Esophagus mucosa (tissue), 1 donor: ENCODE measurements at regions not wholly inside any gene's neighbourhood (a gene's known extent, or its start where the extent isn't known, plus 50 kb on each side); places are given as distances from the start of the nearest gene placed in this dataset.
A peak's percentile ranks its signal among the peaks of the same experiment; 100 is the strongest.
"Not testable (repeated sequence)": the region's sequence is repeated elsewhere in the genome, so short reads cannot be mapped to it uniquely, and the experiment has no call there.

Experiments used
- ATAC-seq: fragments of 200-7000 bp; cut with Tn5 transposase; one replicate; pipeline ENCODE4 v1.9.1; 2020
- donor health status: DM: yes; HTN: yes; CAD: no.

DNA sequence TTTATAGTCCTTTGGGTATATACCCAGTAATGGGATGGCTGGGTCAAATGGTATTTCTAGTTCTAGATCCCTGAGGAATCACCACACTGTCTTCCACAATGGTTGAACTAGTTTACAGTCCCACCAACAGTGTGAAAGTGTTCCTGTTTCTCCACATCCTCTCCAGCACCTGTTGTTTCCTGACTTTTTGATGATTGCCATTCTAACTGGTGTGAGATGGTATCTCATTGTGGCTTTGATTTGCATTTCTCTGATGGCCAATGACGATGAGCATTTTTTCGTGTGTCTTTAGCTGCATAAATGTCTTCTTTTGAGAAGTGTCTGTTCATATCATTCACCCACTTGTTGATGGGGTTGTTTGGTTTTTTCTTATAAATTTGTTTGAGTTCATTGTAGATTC lies 612.5 kb upstream of the SGCD start:
- not testable (repeated sequence) for ATAC-seq

DNA sequence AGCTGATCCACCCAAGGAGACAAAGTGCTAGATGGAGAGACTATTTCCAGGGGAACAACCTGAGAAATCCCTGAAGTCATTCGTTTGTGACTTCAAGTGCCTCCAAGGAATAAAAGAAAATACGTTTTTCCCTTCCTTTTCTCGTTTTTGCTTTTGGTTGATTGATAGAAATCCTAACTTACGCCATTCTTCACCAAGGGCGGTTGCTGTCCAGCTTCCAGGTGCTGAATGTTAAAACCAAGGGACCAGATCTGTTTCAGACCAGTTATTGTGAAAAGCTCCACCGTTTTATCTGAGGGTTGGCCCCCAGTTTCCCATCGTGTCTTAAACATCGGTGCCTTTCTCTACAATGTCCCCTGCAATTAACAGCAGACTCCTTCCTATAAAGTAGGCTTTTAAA lies 600.7 kb upstream of the SGCD start:
- ATAC-seq = no peak

DNA sequence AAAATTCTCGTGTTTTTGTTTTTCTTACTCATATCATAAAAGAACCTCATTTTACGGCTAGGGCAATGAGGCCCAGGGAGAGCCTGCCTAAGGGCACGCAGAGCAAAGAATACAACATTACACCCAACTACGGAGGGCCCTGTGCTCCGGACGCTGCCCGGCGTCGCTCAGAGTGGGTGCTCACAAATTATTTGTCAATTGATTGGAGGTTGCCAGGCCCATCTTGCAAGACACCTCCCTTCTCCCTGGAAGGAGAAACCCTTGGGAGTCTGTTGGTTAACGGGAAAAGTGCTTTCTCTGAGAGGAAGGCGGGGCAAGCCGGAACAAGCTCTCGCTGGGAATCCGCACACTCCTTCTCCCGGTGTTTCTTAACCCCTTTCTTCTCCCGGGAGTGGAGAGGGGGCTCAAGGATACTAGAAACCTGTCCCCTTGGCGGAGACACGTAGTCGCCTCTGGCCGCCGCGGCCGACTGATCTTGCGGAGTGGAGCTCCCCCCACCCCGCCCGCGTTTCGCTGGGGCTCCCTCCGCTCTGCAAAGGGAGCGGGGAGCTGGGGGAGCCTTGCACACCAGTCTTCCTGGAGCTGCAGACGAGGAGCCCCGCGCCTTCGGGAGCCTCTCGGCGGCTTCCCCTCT lies 599.3 kb upstream of the SGCD start:
- no peak for ATAC-seq

DNA sequence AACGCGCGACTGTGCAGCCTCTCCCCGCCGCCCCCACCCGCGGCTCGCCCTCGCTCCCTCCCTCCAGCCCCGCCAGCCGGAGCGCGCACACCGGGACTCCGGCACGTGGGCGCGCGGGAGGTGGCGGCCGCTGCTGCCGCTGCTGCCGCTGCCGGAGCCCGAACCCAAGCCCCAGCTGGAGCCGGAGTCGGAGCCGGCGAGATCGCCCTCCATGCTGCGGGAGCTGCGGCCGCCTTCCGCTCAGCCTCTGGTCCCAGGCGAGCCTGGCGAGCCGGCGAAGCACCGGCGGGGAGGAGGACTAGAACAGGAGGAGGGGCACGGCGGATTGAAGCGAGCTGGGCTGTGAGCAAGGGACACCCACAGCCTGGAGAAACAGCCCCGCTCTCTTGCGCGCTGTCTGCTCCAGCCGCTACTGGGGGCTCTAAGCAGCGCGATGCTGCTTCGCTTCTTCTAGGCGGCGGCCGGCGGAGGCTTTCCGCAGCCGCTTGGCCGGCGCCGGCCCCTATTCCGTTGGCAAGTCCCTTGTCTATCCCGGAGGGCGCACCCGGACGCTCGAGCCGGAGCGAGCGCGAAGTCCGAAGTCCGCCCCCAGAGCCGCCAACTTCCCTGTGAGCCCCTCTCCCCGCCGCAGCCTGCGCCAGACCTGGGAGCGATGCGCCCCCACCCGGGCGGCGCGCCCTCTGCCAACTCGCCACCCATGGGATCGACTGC lies 598.7 kb upstream of the SGCD start:
- peak; percentile 73 for ATAC-seq

DNA sequence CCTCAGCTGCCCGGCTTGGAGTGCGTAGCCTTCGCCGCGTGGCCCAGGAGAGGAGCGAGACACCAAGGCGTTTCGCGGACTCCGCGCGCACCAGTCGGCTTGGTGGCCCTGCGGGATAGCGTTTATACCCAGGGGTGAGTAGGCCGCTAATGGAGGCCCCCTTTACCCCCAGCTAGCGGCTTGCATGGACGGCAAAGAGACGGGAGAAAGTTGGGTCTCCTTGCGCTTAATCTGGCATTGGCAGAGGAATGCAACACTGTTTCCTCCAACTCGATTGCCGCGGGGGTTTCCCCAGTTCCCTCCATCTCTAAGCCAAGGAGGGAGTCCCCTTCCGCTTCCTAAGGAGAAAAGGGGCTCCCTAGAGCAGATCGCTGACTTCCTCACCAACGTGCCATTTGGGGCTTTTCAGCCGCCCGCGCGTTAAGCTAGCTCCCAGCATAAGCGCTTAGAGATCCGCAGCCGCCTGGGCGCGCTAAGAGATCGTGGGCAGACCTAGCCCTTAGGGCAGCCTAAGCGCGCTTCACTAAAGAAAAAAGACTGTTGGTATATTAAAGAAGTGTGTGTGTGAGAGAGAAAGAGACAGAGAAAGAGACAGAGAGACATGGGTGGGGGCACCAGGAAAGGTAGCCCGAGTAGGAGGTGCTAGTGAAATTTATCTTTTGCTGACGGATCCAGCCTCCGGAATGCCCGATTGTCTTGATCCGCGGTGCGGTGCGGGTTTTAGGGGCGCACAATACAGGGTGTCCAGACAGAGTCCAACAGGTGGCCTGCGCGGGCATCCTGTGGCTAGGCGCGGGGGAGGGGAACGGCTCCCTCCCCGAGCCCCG lies 597.9 kb upstream of the SGCD start:
- ATAC-seq = peak; percentile 31

DNA sequence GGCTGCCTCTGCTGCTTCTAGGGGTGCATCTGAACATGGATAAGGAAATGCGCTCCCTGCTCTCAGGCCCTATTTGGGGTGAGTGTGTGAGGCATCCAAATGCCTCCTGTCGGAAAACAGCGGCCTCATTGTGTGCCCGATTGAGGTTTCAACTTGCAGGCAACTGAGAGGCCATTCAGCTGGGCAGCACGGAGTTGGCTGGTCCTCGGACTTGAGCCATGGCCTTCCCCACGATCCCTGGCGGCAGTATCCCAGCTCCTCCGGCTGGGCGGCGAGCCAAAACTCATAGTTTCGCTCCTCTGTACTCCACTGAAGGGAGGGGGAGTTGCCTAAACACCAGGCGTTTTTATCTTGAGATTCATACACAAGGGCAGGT lies 597.3 kb upstream of the SGCD start:
- no peak for ATAC-seq

DNA sequence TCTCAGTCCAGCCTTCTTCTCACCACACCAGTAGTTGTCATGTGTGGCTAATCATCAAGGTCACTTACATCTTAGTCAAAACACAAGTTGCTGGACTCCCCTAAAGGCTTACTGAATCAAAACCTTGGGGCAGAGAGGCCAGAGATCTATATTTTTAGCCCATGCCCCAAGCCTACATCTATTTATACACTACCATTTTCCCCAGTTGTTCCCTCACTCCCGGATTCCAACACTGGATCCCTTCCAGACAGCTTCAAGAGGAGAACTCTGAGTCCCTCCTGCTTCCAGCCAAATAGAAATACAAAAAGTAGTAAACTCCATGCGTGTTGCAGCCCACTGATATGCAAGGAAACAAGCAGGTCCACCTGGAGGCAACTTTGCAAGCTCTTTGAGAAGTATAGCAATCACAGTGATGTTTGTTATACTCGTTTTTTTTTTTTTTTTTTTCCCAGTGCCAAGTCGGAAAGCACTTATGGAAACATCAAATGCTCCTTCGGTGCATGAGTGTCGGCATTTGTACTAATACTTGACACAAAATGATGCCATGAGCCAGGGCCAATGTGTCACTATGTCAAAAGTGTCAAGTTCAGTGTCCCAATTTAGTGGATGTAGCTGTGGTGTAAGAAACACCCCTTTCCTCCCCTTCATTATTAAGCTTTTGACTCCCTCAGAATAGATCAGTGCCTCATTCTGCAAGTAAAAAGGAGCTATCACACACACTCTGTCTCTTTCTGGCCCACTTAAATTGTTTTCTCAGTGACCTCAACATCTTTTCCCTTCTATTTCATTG lies 594.2 kb upstream of the SGCD start:
- ATAC-seq = no peak

DNA sequence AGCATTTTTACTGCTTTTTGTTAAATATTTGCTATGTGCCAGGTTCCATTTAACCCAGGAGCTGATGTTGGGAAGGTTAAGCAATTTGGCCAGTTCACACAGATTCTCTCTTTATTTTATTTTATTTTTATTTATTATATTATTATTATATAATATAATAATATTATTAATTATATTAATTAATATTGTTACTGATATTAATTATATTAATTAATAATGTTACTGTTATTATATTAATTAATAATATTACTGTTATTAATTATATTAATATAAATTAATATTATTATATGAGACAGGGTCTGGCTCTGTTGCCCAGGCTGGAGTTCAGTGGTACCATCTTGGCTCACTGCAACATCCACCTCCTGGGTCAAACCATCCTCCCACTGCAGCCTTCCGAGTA lies 593.0 kb upstream of the SGCD start:
- ATAC-seq = no peak

DNA sequence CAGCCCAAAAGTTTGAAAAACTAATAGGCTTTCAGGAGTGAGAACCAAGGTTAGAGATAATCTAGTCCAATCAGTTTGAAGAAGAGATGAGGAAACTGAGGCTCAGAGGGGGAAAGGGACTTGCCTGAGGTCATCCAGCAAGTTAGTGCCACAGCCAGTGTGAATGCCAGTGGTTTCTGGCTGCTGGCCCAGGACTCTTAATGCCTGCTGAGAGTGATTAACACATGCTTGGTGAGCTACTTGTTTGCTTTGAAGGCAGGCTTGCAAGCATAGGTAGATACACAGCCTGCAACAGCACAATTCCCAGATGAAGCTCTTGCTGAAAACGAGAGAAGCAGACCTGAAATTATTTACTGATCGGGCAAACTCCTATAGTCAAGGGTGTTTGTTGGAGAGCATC lies 591.6 kb upstream of the SGCD start:
- peak; percentile 45 for ATAC-seq

DNA sequence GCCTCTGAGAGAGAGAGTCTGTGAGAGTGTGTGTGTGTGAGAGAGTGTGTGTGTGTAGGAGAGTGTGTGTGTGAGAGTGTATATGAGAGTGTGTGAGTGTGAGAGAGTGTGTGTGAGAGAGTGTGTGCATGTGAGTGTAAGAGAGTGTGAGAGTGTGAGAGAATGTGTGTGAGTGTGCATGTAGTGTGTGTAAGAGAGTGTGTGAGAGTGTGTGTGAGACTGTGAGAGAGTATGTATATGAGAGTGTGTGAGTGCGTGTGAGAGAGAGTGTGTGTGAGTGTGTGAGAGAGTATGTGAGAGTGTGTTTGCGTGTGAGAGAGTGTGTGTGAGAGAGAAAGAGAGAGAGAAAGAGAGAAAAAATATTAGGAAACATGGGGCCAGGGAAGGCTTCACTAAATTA lies 588.3 kb upstream of the SGCD start:
- ATAC-seq = no peak

DNA sequence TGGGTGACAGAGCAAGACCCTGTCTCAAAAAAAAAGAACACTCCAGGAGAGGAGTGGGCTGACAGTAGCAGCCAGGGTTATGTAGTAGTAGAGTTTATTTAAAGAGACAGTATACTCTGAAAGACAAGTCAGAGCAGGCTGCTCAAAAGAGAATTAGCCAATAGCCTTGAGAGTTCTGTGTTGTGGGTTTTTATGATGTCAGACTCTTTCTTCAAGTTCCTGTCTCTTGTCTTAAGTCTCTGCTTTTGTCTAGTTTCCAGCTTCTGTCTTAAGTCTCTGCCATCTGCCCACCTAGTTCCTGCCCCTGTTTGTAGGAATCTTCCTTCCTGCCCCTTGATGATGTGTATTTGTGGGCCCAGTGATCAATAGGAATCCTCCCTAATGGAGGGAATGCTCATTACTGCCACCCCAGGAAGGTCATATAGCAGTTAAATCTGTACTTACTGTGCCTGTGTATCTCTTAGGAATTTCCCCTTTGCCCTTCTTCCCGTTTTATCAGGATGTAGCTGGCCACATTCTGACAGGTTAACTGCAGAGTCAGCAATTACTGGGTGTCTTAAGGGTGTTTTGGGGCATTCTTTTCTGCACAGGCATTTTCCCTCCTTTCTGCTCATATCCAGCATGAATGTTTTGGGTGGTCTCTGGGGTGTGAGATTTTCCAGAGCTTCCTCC lies 580.5 kb upstream of the SGCD start:
- no peak for ATAC-seq

DNA sequence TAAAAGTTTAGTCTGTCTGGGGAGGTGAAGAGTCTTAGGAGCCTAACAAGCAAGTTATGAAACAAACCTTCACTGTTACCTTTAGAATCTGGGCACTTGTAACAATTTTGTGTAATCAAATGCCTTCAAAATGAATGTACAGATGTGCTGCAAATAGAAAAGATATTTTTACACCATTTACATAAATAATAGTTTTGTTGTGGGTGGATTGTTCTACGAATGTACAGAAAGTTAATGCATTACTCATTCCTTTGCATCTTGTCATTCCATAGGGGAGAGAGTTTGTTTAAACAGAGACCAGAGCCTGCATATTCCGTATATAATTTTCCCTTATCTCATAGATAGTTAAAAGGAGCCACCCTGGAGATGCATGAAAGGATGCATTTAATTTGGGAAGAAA lies 576.9 kb upstream of the SGCD start:
- ATAC-seq = no peak

DNA sequence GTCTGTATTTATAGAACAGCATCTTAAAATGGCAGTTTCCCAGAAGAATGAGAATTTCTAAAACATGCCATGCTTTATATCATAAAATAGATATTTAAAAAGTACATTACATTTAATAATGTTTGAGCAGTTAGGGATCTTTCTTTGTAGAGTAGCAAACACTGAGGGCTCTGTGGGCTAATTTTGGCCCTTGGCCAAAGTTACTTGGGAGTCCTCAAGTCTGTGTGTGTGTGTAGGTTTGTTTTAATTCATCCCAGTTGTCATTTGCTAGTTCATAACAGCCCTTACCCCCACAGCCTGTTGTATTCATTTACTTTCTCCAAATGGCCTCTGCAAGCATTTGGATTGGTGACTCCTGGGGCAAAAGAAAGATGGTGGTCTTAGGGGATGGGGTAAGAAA lies 576.4 kb upstream of the SGCD start:
- no peak for ATAC-seq

DNA sequence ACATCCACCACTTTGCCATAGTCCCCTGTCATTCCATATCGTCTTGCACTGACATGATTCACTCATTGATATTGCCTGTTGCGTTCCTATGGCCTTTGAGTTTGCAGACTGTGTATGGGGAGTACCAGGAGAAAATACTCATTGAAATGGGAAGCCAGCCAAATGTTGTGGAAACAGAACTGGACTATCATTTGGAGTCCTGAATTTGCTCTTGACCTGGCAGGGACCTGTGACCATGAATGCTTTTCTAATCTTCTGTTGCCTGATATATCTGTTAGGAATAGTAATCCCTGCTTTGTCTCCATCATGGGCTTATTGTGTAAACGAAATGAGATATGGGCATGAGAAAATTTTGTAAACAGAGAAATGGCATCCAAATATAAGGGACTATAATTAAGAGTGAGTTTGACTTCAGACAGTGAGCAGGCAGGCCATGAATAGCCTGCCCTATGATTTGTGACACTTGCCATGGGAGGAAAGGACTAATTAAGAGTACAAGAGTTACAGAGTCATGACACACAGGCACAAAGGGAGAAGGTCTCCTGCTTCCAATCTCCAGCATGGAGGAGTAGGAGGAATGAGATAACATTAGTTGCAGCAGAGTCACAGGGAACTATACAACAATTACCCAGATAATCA lies 572.9 kb upstream of the SGCD start:
- no peak for ATAC-seq

DNA sequence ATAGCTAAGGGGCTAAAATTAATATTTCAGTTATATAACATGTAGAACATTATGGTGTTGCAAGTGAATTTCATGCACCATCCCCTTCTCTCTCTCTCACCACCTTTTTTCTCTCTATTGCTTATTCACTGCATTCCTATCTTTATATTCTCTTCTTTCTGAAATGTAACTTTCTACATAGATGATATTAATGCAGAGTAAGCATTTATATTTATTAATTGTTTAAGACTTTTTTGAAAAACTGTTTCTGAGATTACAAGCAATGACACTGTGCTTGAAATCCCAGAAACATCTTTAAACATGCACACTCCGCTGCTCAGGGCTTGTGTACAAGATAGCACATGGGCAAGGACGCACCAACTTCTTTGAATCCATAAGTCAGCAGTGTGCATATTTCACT lies 567.7 kb upstream of the SGCD start:
- ATAC-seq = no peak

DNA sequence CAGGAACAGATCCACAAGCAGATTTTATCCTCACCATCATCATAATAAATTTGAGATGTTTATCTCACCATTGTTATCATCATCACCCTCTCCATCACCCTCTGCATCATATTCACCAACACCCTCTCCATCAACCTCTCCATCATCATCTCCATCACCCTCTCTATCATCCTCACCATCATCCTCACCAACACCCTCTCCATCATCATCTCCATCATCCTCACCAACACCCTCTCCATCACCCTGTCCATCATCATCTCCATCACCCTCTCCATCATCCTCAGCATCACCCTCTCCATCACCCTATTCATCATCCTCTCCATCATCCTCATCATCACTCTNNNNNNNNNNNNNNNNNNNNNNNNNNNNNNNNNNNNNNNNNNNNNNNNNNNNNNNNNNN lies 567.0 kb upstream of the SGCD start:
- no peak for ATAC-seq

DNA sequence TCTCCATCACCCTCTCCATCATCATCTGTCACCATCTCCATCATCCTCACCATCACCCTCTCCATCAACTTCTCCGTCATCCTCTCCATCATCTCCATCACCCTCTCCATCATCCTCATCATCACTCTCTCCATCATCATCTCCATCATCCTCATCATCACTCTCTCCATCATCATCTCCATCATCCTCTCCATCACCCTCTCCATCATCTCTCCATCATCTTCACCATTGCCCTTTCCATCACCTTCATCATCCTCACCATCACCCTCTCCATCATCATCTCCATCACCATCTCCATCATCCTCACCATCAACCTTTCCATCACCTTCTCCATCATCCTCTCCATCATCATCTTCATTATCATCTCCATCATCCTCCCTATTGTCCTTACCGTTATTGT lies 565.5 kb upstream of the SGCD start:
- ATAC-seq = no peak

DNA sequence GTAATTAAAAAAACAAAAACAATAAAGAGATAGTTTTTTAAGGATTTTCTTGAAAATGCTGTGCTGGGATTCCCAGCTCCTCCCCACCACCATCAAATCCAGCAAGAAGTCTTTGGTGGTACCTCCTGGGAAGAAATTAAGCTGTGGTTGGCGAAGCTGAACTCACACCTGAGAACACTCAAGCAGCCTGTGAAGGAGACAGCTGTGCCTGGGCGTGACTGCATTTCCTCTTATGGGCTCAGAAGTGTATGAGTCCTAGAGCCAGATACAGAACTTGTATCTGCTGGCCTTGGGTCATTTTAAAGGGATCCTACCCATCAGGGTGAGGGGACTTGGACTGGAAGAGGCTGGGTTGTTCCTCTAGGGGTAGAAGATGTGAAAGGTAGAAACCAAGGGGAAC lies 561.2 kb upstream of the SGCD start:
- ATAC-seq = no peak

DNA sequence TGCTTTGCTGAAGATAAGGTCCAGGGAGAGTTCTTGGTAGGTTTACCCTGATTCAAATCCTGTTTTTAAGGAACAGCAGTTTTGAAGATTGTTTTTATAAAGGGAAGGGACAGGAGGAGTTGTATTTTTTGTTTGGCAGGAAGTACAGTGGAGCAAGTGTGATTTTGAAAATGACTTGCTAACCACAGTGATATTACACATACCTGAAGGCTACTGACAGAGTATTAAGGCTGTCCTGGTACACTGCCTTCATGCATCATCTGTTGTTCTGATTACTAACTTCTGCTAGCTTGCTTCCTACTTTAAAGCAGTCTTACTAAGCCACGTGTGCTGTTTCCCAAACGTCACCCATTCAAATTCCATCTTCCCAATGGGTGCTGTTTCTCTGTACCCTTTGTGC lies 559.5 kb upstream of the SGCD start:
- ATAC-seq = no peak

DNA sequence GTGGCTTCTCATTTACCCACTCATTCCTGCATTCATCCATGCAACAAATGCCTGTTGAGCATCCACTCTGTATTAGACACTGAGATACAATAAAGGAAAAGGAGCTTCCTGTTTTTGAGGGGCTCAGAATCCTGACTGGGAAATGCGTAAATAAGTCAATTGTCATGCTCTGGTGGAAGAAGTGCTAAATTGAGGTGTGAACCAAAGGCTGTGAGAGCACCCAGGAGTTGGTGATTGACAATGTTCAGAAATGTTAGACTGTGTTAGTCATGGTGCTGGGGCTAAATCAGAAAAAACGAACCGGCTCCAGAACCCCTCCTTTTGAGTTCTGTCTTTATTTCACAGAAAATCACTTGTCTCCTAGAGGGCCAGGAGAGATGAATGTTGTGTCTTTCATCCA lies 558.6 kb upstream of the SGCD start:
- no peak for ATAC-seq

DNA sequence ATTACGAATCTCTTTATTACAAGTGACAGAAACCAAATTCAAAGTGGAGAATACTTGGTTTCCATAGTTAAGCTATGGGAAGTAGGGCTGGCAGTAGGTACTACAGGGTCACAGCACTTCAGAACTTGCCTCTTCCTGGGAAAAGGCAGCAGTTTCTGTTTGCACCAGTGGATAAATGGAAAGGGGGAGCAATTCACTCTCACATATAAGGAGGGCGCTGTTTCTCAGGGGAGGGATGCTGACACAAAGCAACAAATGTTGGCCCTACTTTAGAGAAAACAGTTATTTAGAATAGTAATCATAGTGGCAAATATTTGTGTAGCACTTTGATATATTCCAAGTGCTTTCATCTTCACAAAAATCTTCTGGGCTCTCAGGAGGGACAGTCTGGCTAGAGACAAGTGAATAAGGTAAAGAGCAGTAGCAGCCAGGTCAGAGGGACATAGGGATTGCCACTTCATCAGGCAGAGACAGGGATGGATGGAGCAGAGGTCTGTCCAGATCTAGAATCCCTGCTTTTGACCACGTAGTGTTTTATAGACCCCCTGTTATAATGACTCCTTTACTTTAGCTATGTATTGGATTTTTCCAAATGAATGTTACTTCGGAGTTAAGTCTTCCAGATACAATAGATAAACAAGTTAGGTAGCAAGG lies 554.8 kb upstream of the SGCD start:
- no peak for ATAC-seq

DNA sequence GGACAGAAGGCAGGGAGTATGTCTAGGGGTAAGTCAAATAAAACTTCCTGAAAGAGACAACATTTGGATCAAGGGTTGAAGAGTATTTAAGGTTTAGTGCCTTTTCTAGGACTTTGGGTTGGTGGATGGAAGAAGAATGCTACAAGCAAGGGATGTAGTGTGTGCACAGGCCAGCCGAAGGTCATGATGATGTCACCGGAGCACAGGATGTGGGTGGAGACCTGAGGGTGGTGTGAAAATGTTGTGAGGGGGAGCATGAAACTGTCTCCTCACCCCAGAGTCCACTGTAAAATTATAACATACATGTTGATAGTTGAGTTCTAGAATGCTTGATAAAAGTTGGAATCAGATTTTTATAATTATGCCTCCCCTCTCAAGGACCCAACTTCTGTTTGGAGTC lies 553.3 kb upstream of the SGCD start:
- ATAC-seq = no peak
